PFSK-1 (cell line): ENCODE measurements at regions not wholly inside any gene's neighbourhood (a gene's known extent, or its start where the extent isn't known, plus 50 kb on each side); places are given as distances from the start of the nearest gene placed in this dataset.

ENCODE experiments used
- FOXP2 ChIP-seq: optimal IDR thresholded peaks from 2 replicates; pipeline ENCODE3; 2011; ENCODE audit warnings: borderline replicate concordance, control low read depth, inconsistent platforms; ENCODE audit not compliant: insufficient read depth; ENCODE audit errors: extremely low read length, extremely low read depth
- POLR2AphosphoS5 ChIP-seq: IDR thresholded peaks from 2 replicates; pipeline ENCODE4 v1.6.1; 2012; ENCODE audit warnings: low read depth, mild to moderate bottlenecking, control low read depth, low read length, moderate library complexity
- SIN3A ChIP-seq: IDR thresholded peaks from 2 replicates; pipeline ENCODE4 v1.6.1; 2012; ENCODE audit warnings: mild to moderate bottlenecking, low read length, moderate library complexity, borderline replicate concordance; ENCODE audit not compliant: insufficient read depth
- TAF1 ChIP-seq: IDR thresholded peaks from 2 replicates; pipeline ENCODE4 v1.6.1; 2012; ENCODE audit warnings: low read length, control low read depth, borderline replicate concordance; ENCODE audit not compliant: insufficient read depth
- TF ChIP-seq, protein P1 (sequence below), 2 experiments: IDR thresholded peaks; 2 replicates each; pipeline versions ENCODE4 v1.6.1 to v1.8.0; 2011 to 2012; ENCODE audit warnings: low read depth in 2 of 2, low read length in 2 of 2, control low read depth in 1 of 2, inconsistent platforms in 1 of 2, mild to moderate bottlenecking in 1 of 2, moderate library complexity in 1 of 2; ENCODE audit not compliant: insufficient read depth in 1 of 2

DNA sequence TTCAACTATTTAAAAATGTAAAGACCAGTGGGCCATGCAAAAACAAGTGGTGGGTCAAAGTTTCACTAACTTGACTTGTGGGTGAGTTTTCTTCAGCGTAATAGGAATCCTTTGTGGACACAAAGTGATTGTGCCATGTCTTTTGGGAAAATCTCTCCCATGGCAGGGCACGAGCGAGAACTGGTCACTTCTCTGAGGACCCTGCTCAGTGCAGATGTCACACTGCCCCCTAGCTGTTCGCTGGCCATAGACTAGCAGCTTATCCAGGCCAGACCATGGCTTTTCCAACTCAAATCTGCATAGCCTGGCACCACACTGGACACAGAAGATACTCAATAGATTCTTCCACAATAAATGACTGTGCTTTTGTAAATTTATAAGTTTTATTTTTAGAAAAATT lies 306.0 kb upstream of the CCL2 start:
- no peak for TF ChIP-seq POLR2AphosphoS5
- TF ChIP-seq, protein P1, sequence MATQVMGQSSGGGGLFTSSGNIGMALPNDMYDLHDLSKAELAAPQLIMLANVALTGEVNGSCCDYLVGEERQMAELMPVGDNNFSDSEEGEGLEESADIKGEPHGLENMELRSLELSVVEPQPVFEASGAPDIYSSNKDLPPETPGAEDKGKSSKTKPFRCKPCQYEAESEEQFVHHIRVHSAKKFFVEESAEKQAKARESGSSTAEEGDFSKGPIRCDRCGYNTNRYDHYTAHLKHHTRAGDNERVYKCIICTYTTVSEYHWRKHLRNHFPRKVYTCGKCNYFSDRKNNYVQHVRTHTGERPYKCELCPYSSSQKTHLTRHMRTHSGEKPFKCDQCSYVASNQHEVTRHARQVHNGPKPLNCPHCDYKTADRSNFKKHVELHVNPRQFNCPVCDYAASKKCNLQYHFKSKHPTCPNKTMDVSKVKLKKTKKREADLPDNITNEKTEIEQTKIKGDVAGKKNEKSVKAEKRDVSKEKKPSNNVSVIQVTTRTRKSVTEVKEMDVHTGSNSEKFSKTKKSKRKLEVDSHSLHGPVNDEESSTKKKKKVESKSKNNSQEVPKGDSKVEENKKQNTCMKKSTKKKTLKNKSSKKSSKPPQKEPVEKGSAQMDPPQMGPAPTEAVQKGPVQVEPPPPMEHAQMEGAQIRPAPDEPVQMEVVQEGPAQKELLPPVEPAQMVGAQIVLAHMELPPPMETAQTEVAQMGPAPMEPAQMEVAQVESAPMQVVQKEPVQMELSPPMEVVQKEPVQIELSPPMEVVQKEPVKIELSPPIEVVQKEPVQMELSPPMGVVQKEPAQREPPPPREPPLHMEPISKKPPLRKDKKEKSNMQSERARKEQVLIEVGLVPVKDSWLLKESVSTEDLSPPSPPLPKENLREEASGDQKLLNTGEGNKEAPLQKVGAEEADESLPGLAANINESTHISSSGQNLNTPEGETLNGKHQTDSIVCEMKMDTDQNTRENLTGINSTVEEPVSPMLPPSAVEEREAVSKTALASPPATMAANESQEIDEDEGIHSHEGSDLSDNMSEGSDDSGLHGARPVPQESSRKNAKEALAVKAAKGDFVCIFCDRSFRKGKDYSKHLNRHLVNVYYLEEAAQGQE (IDR thresholded peaks at IDR 0.05; ENCODE audit: insufficient read depth in 1 of 2, low read depth in 2 of 2, low read length in 2 of 2) = no peak
- no peak for TF ChIP-seq TAF1
- TF ChIP-seq SIN3A = no peak
- TF ChIP-seq FOXP2 = no peak
